Retina (tissue), 1 donor: ENCODE measurements at regions not wholly inside any gene's neighbourhood (a gene's known extent, or its start where the extent isn't known, plus 50 kb on each side); places are given as distances from the start of the nearest gene placed in this dataset.
A peak's percentile ranks its signal among the peaks of the same experiment; 100 is the strongest.
"Not testable (repeated sequence)": the region's sequence is repeated elsewhere in the genome, so short reads cannot be mapped to it uniquely, and the experiment has no call there.

Source experiments
- DNase-seq: peaks from one replicate; pipeline ENCODE4 v3.0.0-alpha.2; 2016

GRCh38 chr20:47909696-47910369 lies 124.6 kb upstream of the SULF2 start:
- DNase-seq, result not testable (repeated sequence)

- peak; percentile 66 for DNase-seq
Measured at GRCh38 chr20:47908361-47909035, 123.2 kb upstream of the SULF2 start.

GRCh38 chr20:47907951-47908350 lies 122.7 kb upstream of the SULF2 start:
- not testable (repeated sequence) for DNase-seq

- DNase-seq, result peak; percentile 69
Measured at GRCh38 chr20:47907031-47907675, 121.9 kb upstream of the SULF2 start.

- no peak for DNase-seq
Measured at GRCh38 chr20:47906348-47906660, 121.0 kb upstream of the SULF2 start.

- DNase-seq, result peak; percentile 62
Measured at GRCh38 chr20:47905628-47906347, 120.5 kb upstream of the SULF2 start.

- not testable (repeated sequence) for DNase-seq
Measured at GRCh38 chr20:47903009-47903408, 117.7 kb upstream of the SULF2 start.

GRCh38 chr20:47899313-47899712 lies 114.0 kb upstream of the SULF2 start:
- not testable (repeated sequence) for DNase-seq

- no peak for DNase-seq
Measured at GRCh38 chr20:47897461-47897860, 112.2 kb upstream of the SULF2 start.

- DNase-seq, result not testable (repeated sequence)
Measured at GRCh38 chr20:47892681-47893080, 107.4 kb upstream of the SULF2 start.

- not testable (repeated sequence) for DNase-seq
Measured at GRCh38 chr20:47890708-47891107, 105.4 kb upstream of the SULF2 start.

GRCh38 chr20:47889751-47890150 lies 104.5 kb upstream of the SULF2 start:
- not testable (repeated sequence) for DNase-seq

- DNase-seq, result no peak
Measured at GRCh38 chr20:47888351-47888750, 103.1 kb upstream of the SULF2 start.

GRCh38 chr20:47887477-47888080 lies 102.3 kb upstream of the SULF2 start:
- no peak for DNase-seq

- DNase-seq, result no peak
Measured at GRCh38 chr20:47887064-47887463, 101.8 kb upstream of the SULF2 start.

GRCh38 chr20:47886454-47887041 lies 101.3 kb upstream of the SULF2 start:
- DNase-seq, result no peak

GRCh38 chr20:47885909-47886453 lies 100.7 kb upstream of the SULF2 start:
- DNase-seq, result no peak

GRCh38 chr20:47883940-47884339 lies 98.7 kb upstream of the SULF2 start:
- DNase-seq, result not testable (repeated sequence)

- no peak for DNase-seq
Measured at GRCh38 chr20:47883186-47883585, 97.9 kb upstream of the SULF2 start.

GRCh38 chr20:47879771-47880170 lies 94.5 kb upstream of the SULF2 start:
- no peak for DNase-seq

GRCh38 chr20:47878601-47879027 lies 93.3 kb upstream of the SULF2 start:
- DNase-seq, result no peak
